HepG2 (cell line): ENCODE measurements at regions not wholly inside any gene's neighbourhood (a gene's known extent, or its start where the extent isn't known, plus 50 kb on each side); places are given as distances from the start of the nearest gene placed in this dataset.

Experiments used
- ATAC-seq: fragments of 200-7000 bp; cut with Tn5 transposase; 3 replicates; pipeline ENCODE4 v1.9.1; 2020; ENCODE audit warnings: mild to moderate bottlenecking, moderate library complexity
- BruUV-seq: library from RNA; stranded (reverse); fragments of 400-500 nt; replicated peaks from 2 replicates; lab custom pipeline; 2021; lab: Mats Ljungman, UMichigan
- CTCF ChIA-PET: fragments of 300-600 bp; formaldehyde crosslinking; extraction: SDS; loops from one replicate; lab custom pipeline; 2021; ENCODE audit warnings: low total read pairs, inconsistent platforms, low intra/inter-chr PET ratio; lab: Yijun Ruan, JAX
- POLR2A ChIA-PET: fragments of 350-600 bp; sonication (Branson Sonifier 250); formaldehyde crosslinking; loops from one replicate; lab custom pipeline; 2020; ENCODE audit warnings: antibody characterized with exemption, inconsistent platforms; lab: Yijun Ruan, JAX
- DNase-seq: peaks from one replicate; pipeline ENCODE4 v3.0.0-alpha.2; 2015; ENCODE audit warnings: low spot score
- FAIRE-seq: peaks from 3 replicates; lab custom pipeline; 2011; peaks lifted over from hg19 to GRCh38; lab: Jason Lieb, UNC
- H2AFZ ChIP-seq: one replicate; pipeline ENCODE4 v1.6.1; 2011; ENCODE audit warnings: low read length, inconsistent platforms
- H3K27ac ChIP-seq: fragments of 300-600 bp; 3 replicates; pipeline ENCODE4 v1.8.0; 2011; ENCODE audit warnings: mixed run types, mild to moderate bottlenecking, mixed read lengths, low read length, inconsistent platforms; ENCODE audit not compliant: insufficient read depth; ENCODE audit errors: extremely low read length
- H3K27me3 ChIP-seq, 2 experiments: fragments of 200-600 bp in 1 of 2; 2 replicates in 1 of 2; 3 replicates in 1 of 2; pipeline versions ENCODE4 v1.6.0 to v1.8.0; 2011; ENCODE audit warnings: low read length in 2 of 2, mild to moderate bottlenecking in 2 of 2, moderate library complexity in 2 of 2, inconsistent platforms in 1 of 2; ENCODE audit not compliant: insufficient read depth in 2 of 2, control insufficient read depth in 1 of 2
- H3K36me3 ChIP-seq, 2 experiments: fragments of 200-600 bp in 1 of 2; replicated peaks in 1 of 2; 2 replicates in 1 of 2; 3 replicates in 1 of 2; pipeline versions ENCODE4 v1.5.1 to v1.8.0; 2011; ENCODE audit warnings: low read length in 2 of 2, inconsistent platforms in 1 of 2; ENCODE audit not compliant: insufficient read depth in 2 of 2, control insufficient read depth in 1 of 2
- H3K4me1 ChIP-seq: 2 replicates; pipeline ENCODE4 v1.5.1; 2012; ENCODE audit warnings: low read length, inconsistent platforms; ENCODE audit not compliant: insufficient read depth
- H3K4me2 ChIP-seq: 2 replicates; pipeline ENCODE4 v1.6.0; 2011; ENCODE audit warnings: low read depth, low read length, inconsistent platforms
- H3K4me3 ChIP-seq, 3 experiments: fragments of 200-600 bp in 1 of 3; sonication (generic), shearing (Covaris generic) in 1 of 3; replicated peaks in 1 of 3; 2 replicates each; pipeline ENCODE4 v1.5.1; 2011 to 2016; ENCODE audit warnings: low read length in 3 of 3, inconsistent platforms in 2 of 3, low read depth in 2 of 3, mild to moderate bottlenecking in 2 of 3, control low read depth in 1 of 3, mixed read lengths in 1 of 3; ENCODE audit not compliant: insufficient read depth in 1 of 3
- H3K79me2 ChIP-seq: one replicate; pipeline ENCODE4 v1.6.1; 2011; ENCODE audit warnings: low read length, inconsistent platforms; ENCODE audit not compliant: insufficient read depth
- H3K9ac ChIP-seq: 2 replicates; pipeline ENCODE4 v1.6.0; 2011; ENCODE audit warnings: mild to moderate bottlenecking, low read depth, low read length, inconsistent platforms; ENCODE audit not compliant: insufficient read depth
- H3K9me3 ChIP-seq: 2 replicates; pipeline ENCODE4 v1.5.1; 2012; ENCODE audit warnings: mild to moderate bottlenecking, low read length
- H4K20me1 ChIP-seq: 2 replicates; pipeline ENCODE4 v1.6.0; 2011; ENCODE audit warnings: inconsistent platforms, mild to moderate bottlenecking, low read length, moderate library complexity; ENCODE audit not compliant: insufficient read depth
- ARNT2 ChIP-seq: sonication (generic); formaldehyde crosslinking; IDR thresholded peaks from 2 replicates; pipeline ENCODE4 v1.8.0; 2022; ENCODE audit warnings: mild to moderate bottlenecking, low read depth, missing genetic modification reagents, moderate library complexity
- CCAR2 ChIP-seq: fragments of 200-400 bp; formaldehyde crosslinking; optimal IDR thresholded peaks from 2 replicates; pipeline ENCODE3; 2018; ENCODE audit warnings: low read depth, mild to moderate bottlenecking, low read length, moderate library complexity
- CENPBD1 ChIP-seq: sonication (generic); formaldehyde crosslinking; IDR thresholded peaks from 2 replicates; pipeline ENCODE4 v1.8.0; 2022; ENCODE audit warnings: missing genetic modification reagents, low read depth, mild to moderate bottlenecking, borderline replicate concordance
- ERF ChIP-seq: IDR thresholded peaks from 2 replicates; pipeline ENCODE4 v1.6.1; 2018; ENCODE audit warnings: missing biosample characterization, missing genetic modification reagents
- HBP1 ChIP-seq: IDR thresholded peaks from 2 replicates; pipeline ENCODE4 v1.6.1; 2016; ENCODE audit warnings: low read depth, control low read depth
- MXD1 ChIP-seq: sonication (generic); formaldehyde crosslinking; IDR thresholded peaks from 2 replicates; pipeline ENCODE4 v1.4.0; 2020; ENCODE audit warnings: mild to moderate bottlenecking, missing genetic modification reagents
- NONO ChIP-seq, 2 experiments: fragments of 450-650 bp in 1 of 2; sonication (generic) in 1 of 2; formaldehyde crosslinking in 1 of 2; IDR thresholded peaks in 1 of 2; conservative IDR thresholded peaks in 1 of 2; 2 replicates each; pipeline versions ENCODE4 v1.6.1 to v1.8.0; 2017 to 2022; ENCODE audit warnings: mild to moderate bottlenecking in 1 of 2, missing genetic modification reagents in 1 of 2, moderate library complexity in 1 of 2
- PPARG ChIP-seq: conservative IDR thresholded peaks from 2 replicates; pipeline ENCODE4 v1.6.1; 2016; ENCODE audit warnings: missing biosample characterization, missing genetic modification reagents
- SCMH1 ChIP-seq: sonication (generic); formaldehyde crosslinking; IDR thresholded peaks from 2 replicates; pipeline ENCODE4 v1.9.0; 2021; ENCODE audit warnings: missing genetic modification reagents, mild to moderate bottlenecking, borderline replicate concordance
- SMARCC2 ChIP-seq: fragments of 450-650 bp; IDR thresholded peaks from 2 replicates; pipeline ENCODE4 v1.6.1; 2017; ENCODE audit warnings: antibody characterized with exemption, mild to moderate bottlenecking
- TEAD3 ChIP-seq: optimal IDR thresholded peaks from 2 replicates; pipeline ENCODE3; 2016; ENCODE audit warnings: borderline replicate concordance
- ZMYM3 ChIP-seq: sonication (generic); formaldehyde crosslinking; IDR thresholded peaks from 2 replicates; pipeline ENCODE4 v1.5.1; 2020; ENCODE audit warnings: mild to moderate bottlenecking, missing genetic modification reagents
- ZNF335 ChIP-seq: sonication (generic); formaldehyde crosslinking; IDR thresholded peaks from 2 replicates; pipeline ENCODE4 v1.4.0; 2020; ENCODE audit warnings: missing genetic modification reagents
- WGBS: methylation state at CpG from one replicate; pipeline ENCODE4 v1.1.6; 2017; ENCODE audit warnings: low lambda C conversion rate; 5-methylcytosine and 5-hydroxymethylcytosine counted together
- in situ Hi-C: cut with HindIII; loops from 2 replicates; pipeline ENCODE4 v1.10.0; 2017; ENCODE audit warnings: low pct_unique_long_range_greater_than_20kb; ENCODE audit not compliant: extremely low pct_ligation_motif_present
- intact Hi-C: fragments of 100-400 bp; cut with micrococcal nuclease; formaldehyde crosslinking; loops from one replicate; pipeline ENCODE4 v1.10.0; 2022; ENCODE audit not compliant: unreplicated experiment
- TF ChIP-seq, protein P1 (sequence below): sonication (generic); formaldehyde crosslinking; IDR thresholded peaks from 2 replicates; pipeline ENCODE4 v1.4.0; 2020; ENCODE audit warnings: missing genetic modification reagents
- TF ChIP-seq, protein P2 (sequence below): sonication (generic); formaldehyde crosslinking; IDR thresholded peaks from 2 replicates; pipeline ENCODE4 v1.4.0; 2020; ENCODE audit warnings: missing genetic modification reagents
- TF ChIP-seq, protein P3 (sequence below): sonication (generic); formaldehyde crosslinking; IDR thresholded peaks from 2 replicates; pipeline ENCODE4 v1.4.0; 2020; ENCODE audit warnings: mild to moderate bottlenecking, missing genetic modification reagents, borderline replicate concordance

DNA sequence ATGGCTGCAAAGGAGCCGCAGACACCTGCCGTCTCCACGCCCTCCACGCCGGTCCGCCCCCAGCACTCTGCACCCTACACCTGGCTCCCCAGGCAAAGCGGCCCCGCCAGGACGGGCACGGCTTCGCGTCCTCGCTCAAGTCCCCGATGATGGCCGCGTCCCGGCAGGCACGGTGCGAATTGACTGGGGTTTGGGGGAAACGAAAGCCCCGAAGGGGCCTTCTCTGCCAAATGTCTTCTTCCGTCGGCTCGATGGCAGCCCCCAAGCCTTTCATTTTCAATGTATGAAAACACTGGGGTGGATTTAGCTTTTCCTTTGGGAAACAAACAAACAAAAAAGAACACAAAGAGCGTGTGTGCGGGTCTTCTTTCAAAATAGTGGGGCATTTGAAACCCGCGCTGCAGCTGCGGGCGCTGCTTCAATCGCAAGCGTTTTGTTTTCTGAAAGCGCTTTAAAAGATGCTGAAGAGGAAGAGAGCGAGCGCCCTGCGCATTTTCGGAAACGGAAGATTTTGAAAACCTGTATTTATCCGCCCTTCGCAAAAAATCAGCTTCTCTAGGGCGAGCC is 160.0 kb downstream of the RMI1 start:
- ChIA-PET POLR2A (no interaction called here), CTCF (no interaction called here)
- Histone ChIP-seq H3K4me3 (no peak overlapping the region), H2AFZ (no peak overlapping the region), H3K4me1 (no peaks in the 10 kb centered on the region), H3K4me2 (no peak overlapping the region), H3K9ac (no peak overlapping the region), H3K36me3 (no peaks in the 10 kb centered on the region), H3K9me3 (no peaks in the 10 kb centered on the region), H4K20me1 (no peaks in the 10 kb centered on the region), H3K27ac (no peak overlapping the region), H3K27me3 (peaks cover 0 to 13% of the 10 kb centered on the region in 2 experiments; a peak in 1 of 5 replicates), H3K79me2 (no peaks in the 10 kb centered on the region)
- WGBS, result 77% methylated on average over 34 of the region's 41 CpGs
- ATAC-seq (no peak), FAIRE-seq (no peak), DNase-seq (no peak)
- in situ Hi-C loops (loop anchor here (10.0 kb wide), 1 partner anchor 56 kb away; no protein-coding TSS in a partner anchor), intact Hi-C loops (no loop called here)
- no TSS peak for BruUV-seq
- TF ChIP-seq TEAD3 (no peak), PPARG (CRISPR knock-in tag) (no peak), ERF (CRISPR knock-in tag) (no peak), ZMYM3 (no peak), ARNT2 (no peak), SCMH1 (CRISPR knock-in tag) (no peak), MXD1 (CRISPR knock-in tag) (no peak), ZNF335 (no peak), CCAR2 (no peak), NONO (IDR thresholded peaks at IDR 0.05) (no peak), NONO (CRISPR knock-in tag; conservative IDR thresholded peaks at IDR 0.05) (no peak), CENPBD1 (no peak), SMARCC2 (no peak), HBP1 (CRISPR knock-in tag) (no peak)
- TF ChIP-seq, protein P1, sequence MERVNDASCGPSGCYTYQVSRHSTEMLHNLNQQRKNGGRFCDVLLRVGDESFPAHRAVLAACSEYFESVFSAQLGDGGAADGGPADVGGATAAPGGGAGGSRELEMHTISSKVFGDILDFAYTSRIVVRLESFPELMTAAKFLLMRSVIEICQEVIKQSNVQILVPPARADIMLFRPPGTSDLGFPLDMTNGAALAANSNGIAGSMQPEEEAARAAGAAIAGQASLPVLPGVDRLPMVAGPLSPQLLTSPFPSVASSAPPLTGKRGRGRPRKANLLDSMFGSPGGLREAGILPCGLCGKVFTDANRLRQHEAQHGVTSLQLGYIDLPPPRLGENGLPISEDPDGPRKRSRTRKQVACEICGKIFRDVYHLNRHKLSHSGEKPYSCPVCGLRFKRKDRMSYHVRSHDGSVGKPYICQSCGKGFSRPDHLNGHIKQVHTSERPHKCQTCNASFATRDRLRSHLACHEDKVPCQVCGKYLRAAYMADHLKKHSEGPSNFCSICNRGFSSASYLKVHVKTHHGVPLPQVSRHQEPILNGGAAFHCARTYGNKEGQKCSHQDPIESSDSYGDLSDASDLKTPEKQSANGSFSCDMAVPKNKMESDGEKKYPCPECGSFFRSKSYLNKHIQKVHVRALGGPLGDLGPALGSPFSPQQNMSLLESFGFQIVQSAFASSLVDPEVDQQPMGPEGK, result no peak
- TF ChIP-seq, protein P2, sequence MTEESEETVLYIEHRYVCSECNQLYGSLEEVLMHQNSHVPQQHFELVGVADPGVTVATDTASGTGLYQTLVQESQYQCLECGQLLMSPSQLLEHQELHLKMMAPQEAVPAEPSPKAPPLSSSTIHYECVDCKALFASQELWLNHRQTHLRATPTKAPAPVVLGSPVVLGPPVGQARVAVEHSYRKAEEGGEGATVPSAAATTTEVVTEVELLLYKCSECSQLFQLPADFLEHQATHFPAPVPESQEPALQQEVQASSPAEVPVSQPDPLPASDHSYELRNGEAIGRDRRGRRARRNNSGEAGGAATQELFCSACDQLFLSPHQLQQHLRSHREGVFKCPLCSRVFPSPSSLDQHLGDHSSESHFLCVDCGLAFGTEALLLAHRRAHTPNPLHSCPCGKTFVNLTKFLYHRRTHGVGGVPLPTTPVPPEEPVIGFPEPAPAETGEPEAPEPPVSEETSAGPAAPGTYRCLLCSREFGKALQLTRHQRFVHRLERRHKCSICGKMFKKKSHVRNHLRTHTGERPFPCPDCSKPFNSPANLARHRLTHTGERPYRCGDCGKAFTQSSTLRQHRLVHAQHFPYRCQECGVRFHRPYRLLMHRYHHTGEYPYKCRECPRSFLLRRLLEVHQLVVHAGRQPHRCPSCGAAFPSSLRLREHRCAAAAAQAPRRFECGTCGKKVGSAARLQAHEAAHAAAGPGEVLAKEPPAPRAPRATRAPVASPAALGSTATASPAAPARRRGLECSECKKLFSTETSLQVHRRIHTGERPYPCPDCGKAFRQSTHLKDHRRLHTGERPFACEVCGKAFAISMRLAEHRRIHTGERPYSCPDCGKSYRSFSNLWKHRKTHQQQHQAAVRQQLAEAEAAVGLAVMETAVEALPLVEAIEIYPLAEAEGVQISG (CRISPR knock-in tag), result no peak
- TF ChIP-seq, protein P3, sequence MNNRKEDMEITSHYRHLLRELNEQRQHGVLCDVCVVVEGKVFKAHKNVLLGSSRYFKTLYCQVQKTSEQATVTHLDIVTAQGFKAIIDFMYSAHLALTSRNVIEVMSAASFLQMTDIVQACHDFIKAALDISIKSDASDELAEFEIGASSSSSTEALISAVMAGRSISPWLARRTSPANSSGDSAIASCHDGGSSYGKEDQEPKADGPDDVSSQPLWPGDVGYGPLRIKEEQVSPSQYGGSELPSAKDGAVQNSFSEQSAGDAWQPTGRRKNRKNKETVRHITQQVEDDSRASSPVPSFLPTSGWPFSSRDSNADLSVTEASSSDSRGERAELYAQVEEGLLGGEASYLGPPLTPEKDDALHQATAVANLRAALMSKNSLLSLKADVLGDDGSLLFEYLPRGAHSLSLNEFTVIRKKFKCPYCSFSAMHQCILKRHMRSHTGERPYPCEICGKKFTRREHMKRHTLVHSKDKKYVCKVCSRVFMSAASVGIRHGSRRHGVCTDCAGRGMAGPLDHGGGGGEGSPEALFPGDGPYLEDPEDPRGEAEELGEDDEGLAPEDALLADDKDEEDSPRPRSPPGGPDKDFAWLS (CRISPR knock-in tag), result no peak
